ENCODE measurements at regions not wholly inside any gene's neighbourhood (a gene's known extent, or its start where the extent isn't known, plus 50 kb on each side); places are given as distances from the start of the nearest gene placed in this dataset.
A peak's percentile ranks its signal among the peaks of the same experiment; 100 is the strongest.
"Not testable (repeated sequence)": the region's sequence is repeated elsewhere in the genome, so short reads cannot be mapped to it uniquely, and the experiment has no call there.

DNA sequence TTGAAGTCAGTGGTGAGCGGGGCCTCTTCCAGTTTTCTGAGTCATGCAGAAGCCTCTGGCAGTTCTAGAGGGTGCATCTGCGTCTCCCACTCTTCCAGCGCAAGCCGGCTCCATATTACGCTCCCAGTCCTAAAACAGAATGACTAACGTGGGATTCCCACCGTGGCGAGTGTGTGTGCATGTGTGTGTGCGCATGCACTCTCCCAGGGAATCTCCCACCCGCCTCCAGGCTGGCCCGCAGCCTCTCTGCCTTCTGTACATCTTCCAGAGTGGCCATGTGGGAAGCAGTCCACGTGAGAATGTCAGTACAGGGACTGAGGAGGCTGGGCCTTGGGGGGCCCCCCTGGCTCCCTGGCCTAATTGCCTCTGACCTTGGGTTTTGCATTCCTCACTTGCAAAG lies 87.7 kb downstream of the LSM3 start:
- Mint-ChIP-seq H3K4me1 (no peaks in the 10 kb centered on the region), H3K9me3 (peaks cover 2% of the 10 kb centered on the region), H3K4me3 (no peak overlapping the region), H3K27ac (no peak overlapping the region), H3K36me3 (no peaks in the 10 kb centered on the region), H3K27me3 (peaks cover 30% of the 10 kb centered on the region)
- no peak for ATAC-seq

GRCh38 chr3:14267976-14268375 lies 89.4 kb downstream of the LSM3 start:
- H3K9me3 Mint-ChIP-seq: peaks cover 2% of the 10 kb centered on the region
- ATAC-seq: peak; percentile 5
- no peak overlapping the region for H3K27ac Mint-ChIP-seq
- H3K27me3 Mint-ChIP-seq: peaks cover 40% of the 10 kb centered on the region
- H3K4me1 Mint-ChIP-seq: no peaks in the 10 kb centered on the region
- no peak overlapping the region for H3K4me3 Mint-ChIP-seq
- no peaks in the 10 kb centered on the region for H3K36me3 Mint-ChIP-seq

GRCh38 chr3:14268897-14269296 lies 90.3 kb downstream of the LSM3 start:
- H3K4me3 Mint-ChIP-seq: no peak overlapping the region
- no peaks in the 10 kb centered on the region for H3K36me3 Mint-ChIP-seq
- H3K9me3 Mint-ChIP-seq: peaks cover 2% of the 10 kb centered on the region
- no peak overlapping the region for H3K27ac Mint-ChIP-seq
- H3K27me3 Mint-ChIP-seq: peaks cover 40% of the 10 kb centered on the region
- no peaks in the 10 kb centered on the region for H3K4me1 Mint-ChIP-seq
- no peak for ATAC-seq

DNA sequence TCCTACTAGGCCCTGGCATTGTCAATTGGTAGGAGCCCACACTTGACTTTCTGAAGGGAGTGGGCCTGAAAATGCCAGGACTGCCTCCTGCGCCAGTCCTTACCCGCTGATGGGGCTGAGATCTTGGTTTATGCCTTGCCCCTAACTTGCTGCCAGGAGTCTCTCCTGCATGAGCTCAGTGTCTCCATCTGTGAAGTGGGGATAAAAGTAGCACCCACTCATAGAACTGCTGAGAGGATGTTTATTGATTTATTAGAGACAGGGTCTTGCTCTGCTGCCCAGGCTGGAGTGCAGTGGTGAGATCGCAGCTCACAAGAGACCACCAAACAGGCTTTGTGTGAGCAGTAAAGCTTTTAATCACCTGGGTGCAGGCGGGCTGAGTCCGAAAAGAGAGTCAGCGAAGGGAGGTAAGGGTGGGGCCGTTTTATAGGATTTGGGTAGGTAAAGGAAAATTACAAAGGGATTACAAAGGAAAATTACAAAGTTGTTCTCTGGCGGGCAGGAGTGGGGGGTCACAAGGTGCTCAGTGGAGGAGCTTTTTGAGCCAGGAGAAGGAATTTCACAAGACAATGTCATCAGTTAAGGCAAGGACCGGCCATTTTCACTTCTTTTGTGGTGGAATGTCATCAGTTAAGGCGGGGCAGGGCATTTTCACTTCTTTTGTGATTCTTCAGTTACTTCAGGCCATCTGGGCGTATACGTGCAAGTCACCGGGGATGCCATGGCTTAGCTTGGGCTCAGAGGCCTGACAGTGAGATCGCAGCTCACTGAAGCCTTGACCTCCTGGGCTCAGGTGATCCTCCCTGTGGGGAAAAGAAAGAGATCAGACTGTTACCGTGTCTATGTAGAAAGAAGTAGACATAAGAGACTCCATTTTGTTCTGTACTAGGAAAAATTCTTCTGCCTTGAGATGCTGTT lies 93.7 kb downstream of the LSM3 start:
- H3K36me3 Mint-ChIP-seq, ATAC-seq, H3K9me3 Mint-ChIP-seq, H3K4me3 Mint-ChIP-seq, H3K27ac Mint-ChIP-seq, H3K4me1 Mint-ChIP-seq: not testable (repeated sequence)
- H3K27me3 Mint-ChIP-seq: peaks cover 53% of the 10 kb centered on the region

- not testable (repeated sequence) for H3K4me1 Mint-ChIP-seq, ATAC-seq, H3K9me3 Mint-ChIP-seq, H3K36me3 Mint-ChIP-seq, H3K4me3 Mint-ChIP-seq, H3K27ac Mint-ChIP-seq
- peaks cover 53% of the 10 kb centered on the region for H3K27me3 Mint-ChIP-seq
Measured at GRCh38 chr3:14272959-14273560, 94.4 kb downstream of the LSM3 start.

GRCh38 chr3:14273901-14274611 lies 95.4 kb downstream of the LSM3 start:
- peaks cover 2% of the 10 kb centered on the region for H3K9me3 Mint-ChIP-seq
- ATAC-seq: no peak

DNA sequence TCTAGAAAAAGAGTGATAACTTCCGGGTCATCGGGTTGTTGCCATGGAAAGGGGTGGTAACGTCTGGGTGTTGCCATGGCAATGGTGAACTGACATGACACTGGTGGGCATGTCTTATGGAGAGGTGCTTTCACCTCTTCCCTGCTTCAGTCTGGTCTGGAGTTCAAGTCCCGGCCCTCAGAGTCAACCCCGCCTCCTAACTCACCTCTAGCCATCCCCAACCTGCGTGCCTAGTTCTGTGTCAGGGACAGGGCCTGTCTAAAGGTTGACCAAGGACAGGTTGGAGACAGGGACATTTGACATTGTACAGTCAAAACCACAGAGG lies 96.0 kb downstream of the LSM3 start:
- Mint-ChIP-seq H3K9me3 (no peaks in the 10 kb centered on the region), H3K4me1 (no peaks in the 10 kb centered on the region), H3K27ac (no peak overlapping the region), H3K36me3 (no peaks in the 10 kb centered on the region), H3K27me3 (peaks cover 51% of the 10 kb centered on the region), H3K4me3 (no peak overlapping the region)
- ATAC-seq: no peak

More at GRCh38 chr3:14273901-14274611, 95.4 kb downstream of the LSM3 start:
- Mint-ChIP-seq H3K27ac (no peak overlapping the region), H3K4me1 (no peaks in the 10 kb centered on the region), H3K36me3 (no peaks in the 10 kb centered on the region), H3K4me3 (no peak overlapping the region), H3K27me3 (peaks cover 51% of the 10 kb centered on the region)

DNA sequence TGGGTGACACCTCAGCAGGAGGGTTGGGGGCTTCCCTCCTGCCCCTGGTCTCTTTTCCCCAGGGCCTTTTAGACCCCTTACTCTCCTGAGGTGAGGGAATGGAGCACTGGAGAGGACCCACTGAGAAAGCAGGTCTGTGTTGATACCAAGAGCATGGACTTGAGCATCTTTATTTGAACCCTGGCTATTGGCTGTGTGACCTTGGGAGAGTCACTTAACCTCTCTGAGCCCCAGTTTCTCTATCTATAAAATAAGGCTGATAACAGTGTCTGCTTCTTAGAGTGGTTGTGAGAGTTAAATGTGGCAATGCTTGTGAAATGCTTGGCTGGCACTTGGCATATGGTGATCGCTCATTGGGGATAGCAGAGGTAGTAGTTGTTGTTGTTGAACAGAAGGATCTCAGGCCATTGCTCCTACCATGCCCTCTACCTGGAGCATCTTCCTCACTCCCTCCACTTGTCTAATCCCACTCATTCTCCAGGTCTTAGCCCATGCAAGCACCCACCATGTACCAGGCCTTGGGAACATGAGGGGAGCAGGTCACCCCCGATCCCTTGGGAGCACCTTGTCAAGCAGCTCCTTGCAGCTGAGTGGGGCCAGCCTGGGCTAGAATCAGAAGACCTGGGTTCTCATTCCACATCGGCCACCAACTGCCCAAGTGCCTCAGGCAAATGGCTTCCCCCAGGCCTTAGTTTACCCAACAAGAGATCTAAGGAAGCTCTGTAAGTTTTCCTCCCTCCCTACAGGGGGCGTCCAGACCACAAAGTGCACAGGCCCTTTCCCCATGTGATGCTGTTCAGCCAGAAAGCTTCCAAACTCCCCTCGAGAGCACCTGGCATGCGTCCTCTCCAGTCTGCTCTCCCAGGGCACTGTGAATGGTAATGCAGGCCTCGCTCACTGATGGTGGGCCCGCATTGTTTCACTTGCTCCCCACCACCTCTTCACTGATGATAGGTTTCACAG lies 96.7 kb downstream of the LSM3 start:
- no peak for ATAC-seq
- Mint-ChIP-seq H3K4me1 (no peaks in the 10 kb centered on the region), H3K4me3 (no peak overlapping the region), H3K27me3 (peaks cover 49% of the 10 kb centered on the region), H3K27ac (no peak overlapping the region), H3K9me3 (no peaks in the 10 kb centered on the region), H3K36me3 (no peaks in the 10 kb centered on the region)

GRCh38 chr3:14275962-14276909 lies 97.6 kb downstream of the LSM3 start:
- Mint-ChIP-seq H3K36me3 (no peaks in the 10 kb centered on the region), H3K4me1 (no peaks in the 10 kb centered on the region), H3K27me3 (peaks cover 40% of the 10 kb centered on the region), H3K9me3 (no peaks in the 10 kb centered on the region), H3K27ac (no peak overlapping the region), H3K4me3 (no peak overlapping the region)
- no peak for ATAC-seq

GRCh38 chr3:14277557-14277956 lies 98.9 kb downstream of the LSM3 start:
- Mint-ChIP-seq H3K36me3 (no peaks in the 10 kb centered on the region), H3K9me3 (no peaks in the 10 kb centered on the region), H3K4me1 (no peaks in the 10 kb centered on the region), H3K4me3 (no peak overlapping the region), H3K27me3 (peaks cover 37% of the 10 kb centered on the region), H3K27ac (no peak overlapping the region)
- ATAC-seq: no peak

- ATAC-seq: no peak
- Mint-ChIP-seq H3K27ac (no peak overlapping the region), H3K9me3 (no peaks in the 10 kb centered on the region), H3K27me3 (peaks cover 37% of the 10 kb centered on the region), H3K36me3 (no peaks in the 10 kb centered on the region), H3K4me1 (no peaks in the 10 kb centered on the region), H3K4me3 (no peak overlapping the region)
Measured at GRCh38 chr3:14278265-14278798, 99.7 kb downstream of the LSM3 start.

- Mint-ChIP-seq H3K4me3 (no peak overlapping the region), H3K27ac (no peak overlapping the region), H3K4me1 (no peaks in the 10 kb centered on the region), H3K36me3 (no peaks in the 10 kb centered on the region), H3K27me3 (peaks cover 37% of the 10 kb centered on the region), H3K9me3 (no peaks in the 10 kb centered on the region)
- ATAC-seq: no peak
Measured at GRCh38 chr3:14278799-14279625, 100.4 kb downstream of the LSM3 start.

DNA sequence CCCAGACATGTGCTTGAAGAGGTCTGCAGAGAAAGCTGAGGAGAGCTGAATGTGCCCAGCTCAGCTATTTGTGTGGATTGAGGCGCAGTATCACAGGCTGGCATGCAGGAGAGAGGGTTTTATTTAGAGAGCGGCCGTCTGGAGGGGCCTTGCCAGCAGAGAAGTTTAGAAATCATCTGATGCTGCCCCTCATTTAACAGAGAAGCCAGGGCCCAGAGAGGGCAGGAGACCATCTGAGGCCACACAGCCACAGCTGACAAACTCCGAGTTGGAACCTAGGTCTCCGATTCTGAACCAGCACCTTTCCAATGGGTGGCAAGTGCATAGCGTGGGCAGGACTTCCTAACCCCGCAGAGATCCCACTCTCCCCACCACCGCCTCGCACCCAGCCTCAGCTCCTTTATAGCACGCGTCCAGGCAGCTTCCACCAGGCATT lies 101.0 kb downstream of the LSM3 start:
- no peak overlapping the region for H3K27ac Mint-ChIP-seq
- no peaks in the 10 kb centered on the region for H3K4me1 Mint-ChIP-seq
- H3K9me3 Mint-ChIP-seq: no peaks in the 10 kb centered on the region

More for the DNA sequence above, 101.0 kb downstream of the LSM3 start:
- no peaks in the 10 kb centered on the region for H3K36me3 Mint-ChIP-seq
- no peak for ATAC-seq
- H3K4me3 Mint-ChIP-seq: no peak overlapping the region
- H3K27me3 Mint-ChIP-seq: peaks cover 37% of the 10 kb centered on the region

All from stimulated activated memory B cell treated with anti-CD40 and anti-IgM and Interleukin-4, amounts not matched to agents 10 μg/mL and 1 μg/mL and 100 μg/mL, for 72 hours (primary cell).